ENCODE measurements at regions not wholly inside any gene's neighbourhood (a gene's known extent, or its start where the extent isn't known, plus 50 kb on each side); places are given as distances from the start of the nearest gene placed in this dataset.
A peak's percentile ranks its signal among the peaks of the same experiment; 100 is the strongest.
"Not testable (repeated sequence)": the region's sequence is repeated elsewhere in the genome, so short reads cannot be mapped to it uniquely, and the experiment has no call there.

GRCh38 chr12:45490232-45490881 lies 239.1 kb upstream of the ARID2 start:
- DNase-seq = no peak

- no peak for DNase-seq
These were observed 235.2 kb upstream of the ARID2 start for GRCh38 chr12:45494279-45494678.

DNA sequence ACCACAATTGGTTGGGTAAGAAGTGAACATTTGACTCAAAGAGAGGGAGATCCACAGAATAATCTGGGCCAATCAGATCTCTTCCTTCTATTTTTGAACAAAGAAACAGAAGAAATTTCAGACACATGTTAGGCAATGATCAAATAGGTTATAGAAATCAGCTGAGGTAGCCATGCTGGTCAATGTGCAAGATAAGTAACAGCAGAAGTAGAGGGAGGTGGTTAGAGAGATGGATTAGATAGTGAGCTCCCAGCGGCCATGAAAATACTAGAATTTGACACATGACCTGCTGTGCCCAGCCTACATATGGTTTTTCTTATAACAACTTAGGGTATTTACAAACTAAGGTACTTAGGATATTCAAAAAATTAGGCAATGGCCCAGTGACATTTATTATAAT lies 230.9 kb upstream of the ARID2 start:
- no peak for DNase-seq

- DNase-seq = no peak
These were observed 226.9 kb upstream of the ARID2 start for GRCh38 chr12:45502481-45503128.

- DNase-seq = no peak
These were observed 225.6 kb upstream of the ARID2 start for GRCh38 chr12:45503899-45504298.

GRCh38 chr12:45504316-45505010 lies 225.0 kb upstream of the ARID2 start:
- DNase-seq = no peak

- no peak for DNase-seq
These were observed 220.3 kb upstream of the ARID2 start for GRCh38 chr12:45509187-45509586.

DNA sequence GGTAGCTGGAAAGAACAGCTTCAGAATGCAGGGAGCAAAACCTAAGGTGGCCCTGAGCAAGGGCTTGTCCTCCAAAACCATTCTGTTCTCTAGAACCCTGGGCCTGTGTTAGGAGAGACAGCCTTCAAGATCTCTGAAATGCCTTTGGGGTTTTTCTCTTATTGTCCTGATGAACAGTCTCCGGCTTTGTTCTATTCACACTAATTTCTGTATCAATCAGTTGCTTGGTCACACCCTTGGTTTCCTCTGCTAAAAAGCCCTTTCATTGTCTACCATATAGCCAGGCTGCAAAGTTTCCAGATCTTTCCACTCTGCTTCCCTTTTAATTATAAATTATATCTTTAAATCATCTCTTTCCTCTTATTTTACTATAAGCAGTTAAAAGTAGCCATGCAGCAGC lies 219.9 kb upstream of the ARID2 start:
- no peak for DNase-seq

GRCh38 chr12:45517381-45517780 lies 212.1 kb upstream of the ARID2 start:
- DNase-seq = no peak

DNA sequence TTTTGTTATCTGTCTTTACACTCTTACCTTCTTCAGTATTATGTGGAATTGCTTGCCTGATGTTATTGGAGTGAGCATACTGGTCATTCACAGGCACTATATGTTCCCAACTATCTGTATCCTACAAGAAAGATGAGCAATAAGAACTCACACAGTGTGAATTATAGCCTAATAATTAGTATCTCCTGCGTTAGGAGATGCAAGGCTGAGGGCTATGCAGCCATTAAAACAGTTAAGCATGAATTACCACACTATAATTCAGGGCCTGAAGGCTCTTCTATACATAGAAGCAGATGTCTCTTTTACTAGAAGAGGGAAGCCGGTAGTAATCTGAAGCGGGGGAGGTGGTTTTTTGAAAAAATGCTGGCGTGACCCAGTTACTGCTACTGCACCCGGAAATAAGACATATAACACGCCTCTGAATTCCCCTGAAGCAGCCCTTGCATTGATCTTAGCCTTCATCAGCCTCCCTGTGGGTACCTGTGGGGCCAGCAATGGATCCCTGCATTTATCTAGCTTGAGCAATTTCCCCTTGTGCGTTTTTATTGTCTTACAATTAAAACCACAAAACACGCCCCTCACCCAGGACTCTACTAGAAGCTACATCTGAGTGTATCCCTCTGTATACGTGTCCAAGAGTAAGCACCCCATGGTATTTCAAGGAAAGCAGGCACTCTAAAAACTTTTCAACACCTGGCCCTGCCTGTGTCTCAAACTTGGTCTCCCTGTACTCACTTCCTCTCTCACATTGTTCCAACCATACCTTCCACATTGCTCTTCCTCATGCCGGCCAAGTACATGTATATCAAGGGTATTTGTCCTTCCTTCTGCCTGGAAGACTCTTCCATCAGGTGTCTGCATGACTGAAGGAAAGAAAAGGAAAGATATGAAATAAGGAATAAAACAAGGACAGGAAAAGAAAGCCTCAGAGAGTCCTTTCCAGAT lies 210.9 kb upstream of the ARID2 start:
- no peak for DNase-seq

DNA sequence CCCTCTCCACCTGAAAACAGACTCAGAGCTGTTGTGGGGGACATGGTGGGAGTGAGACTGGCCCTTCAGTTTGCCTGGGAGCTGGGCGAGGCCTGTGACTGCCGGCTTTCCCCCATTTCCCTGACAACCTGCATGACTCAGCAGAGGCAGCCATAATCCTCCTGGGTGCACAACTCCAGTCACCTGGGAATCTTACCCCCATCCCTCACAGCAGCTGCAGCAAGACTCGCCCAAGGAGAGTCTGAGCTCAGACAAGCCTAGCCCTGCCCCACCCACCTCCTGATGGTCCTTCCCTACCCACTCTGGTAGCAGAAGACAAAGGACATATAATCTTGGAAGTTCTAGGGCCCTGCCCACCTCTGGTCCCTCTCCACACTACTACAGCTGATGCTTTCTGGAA lies 207.3 kb upstream of the ARID2 start:
- no peak for DNase-seq

- DNase-seq = not testable (repeated sequence)
These were observed 202.7 kb upstream of the ARID2 start for GRCh38 chr12:45526823-45527222.

DNA sequence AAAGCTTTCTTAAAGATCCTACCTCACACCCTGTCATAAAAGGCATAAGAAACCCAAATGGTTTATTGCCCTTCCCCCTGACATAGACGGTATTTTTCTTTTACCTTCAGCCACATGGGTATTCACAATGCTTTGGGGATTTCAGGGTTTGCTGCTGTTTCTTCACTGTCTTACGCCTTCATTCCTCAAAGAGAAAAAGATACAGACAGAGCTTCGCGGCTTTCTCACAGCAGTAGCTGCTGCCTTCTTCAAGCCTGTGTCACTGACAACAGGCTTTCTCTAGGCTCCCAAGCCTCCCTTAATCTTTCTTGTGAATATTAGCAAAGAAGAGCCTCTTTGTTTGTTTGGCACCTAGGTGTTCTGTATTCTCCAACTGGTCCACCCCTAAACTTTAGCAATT lies 197.4 kb upstream of the ARID2 start:
- no peak for DNase-seq

DNA sequence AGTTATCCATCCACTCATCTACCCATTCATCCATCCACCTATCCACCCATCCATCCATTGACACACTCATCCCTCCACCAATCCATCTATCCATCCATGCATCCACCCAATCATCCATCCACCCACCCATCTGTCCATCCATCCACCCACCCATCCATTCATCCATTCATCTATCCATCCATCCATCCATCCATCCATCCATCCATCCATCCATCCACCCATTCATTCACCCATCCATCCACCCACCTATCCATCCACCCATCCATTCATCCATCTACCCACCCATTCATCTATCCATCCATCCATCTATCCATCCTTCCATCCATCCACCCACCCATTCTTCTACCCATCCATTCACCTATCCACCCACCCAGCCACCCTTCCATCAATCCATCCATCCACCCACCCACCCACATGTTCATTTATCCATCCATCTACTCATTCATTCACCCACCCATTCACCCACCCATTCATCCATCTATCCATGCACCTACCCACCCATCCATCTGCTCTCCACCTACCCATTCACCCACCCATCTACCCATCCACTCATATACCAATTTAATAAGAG lies 193.8 kb upstream of the ARID2 start:
- DNase-seq = no peak

DNA sequence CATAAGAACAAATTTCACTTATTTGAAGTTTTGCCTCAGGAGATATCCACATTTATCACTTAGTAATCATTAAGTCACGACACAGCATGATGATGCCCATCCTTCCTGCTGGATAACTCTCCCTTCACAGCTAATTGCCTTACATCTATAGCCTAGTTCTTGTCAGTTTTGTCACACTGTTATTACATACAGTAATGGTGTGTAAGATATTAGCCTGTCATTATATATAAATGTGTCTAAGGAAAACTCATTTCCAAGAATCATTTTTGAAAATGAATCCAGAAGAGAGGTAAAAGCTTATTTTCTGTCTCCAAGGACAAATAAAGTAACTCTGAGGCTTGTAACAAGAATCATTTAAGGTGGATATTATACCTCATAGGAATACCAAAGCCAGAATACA lies 193.2 kb upstream of the ARID2 start:
- DNase-seq = no peak

DNA sequence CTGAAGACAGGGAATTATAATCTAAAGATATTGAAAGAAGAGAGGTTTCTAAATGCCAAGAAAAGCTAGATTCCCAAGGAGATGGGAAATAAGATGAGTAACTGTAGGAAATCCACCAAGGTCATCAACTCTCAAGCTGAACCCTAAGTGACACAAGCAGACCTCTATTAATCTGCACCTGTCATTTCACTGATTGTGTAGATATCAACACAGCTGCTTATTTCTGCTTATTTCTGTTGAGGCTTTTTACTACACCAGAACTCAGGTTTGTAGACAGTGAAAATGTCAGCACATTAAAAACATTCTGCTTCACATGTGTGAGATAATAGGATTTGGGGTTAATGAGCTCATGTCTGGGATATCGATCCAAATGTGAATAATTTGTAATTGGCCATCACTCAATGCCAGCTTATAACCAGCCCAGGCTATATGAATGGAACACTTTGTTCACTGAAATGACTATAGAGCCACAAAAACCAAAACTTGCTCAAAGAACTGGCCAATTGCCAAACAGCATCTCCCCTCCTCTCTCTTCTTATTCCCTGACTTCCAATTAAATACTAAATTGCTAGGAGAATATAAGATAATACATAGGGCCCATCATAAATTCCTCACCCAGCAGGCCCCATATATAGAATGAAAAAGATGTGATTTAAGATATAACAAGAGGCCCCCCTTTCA lies 188.7 kb upstream of the ARID2 start:
- DNase-seq = no peak

- peak; percentile 9 for DNase-seq
These were observed 185.6 kb upstream of the ARID2 start for GRCh38 chr12:45543887-45544286.

- DNase-seq = no peak
These were observed 183.0 kb upstream of the ARID2 start for GRCh38 chr12:45546545-45546944.

GRCh38 chr12:45547132-45547531 lies 182.4 kb upstream of the ARID2 start:
- no peak for DNase-seq

GRCh38 chr12:45547822-45548221 lies 181.7 kb upstream of the ARID2 start:
- no peak for DNase-seq

GRCh38 chr12:45548426-45548825 lies 181.1 kb upstream of the ARID2 start:
- no peak for DNase-seq
